MG63 (cell line): ENCODE measurements at regions not wholly inside any gene's neighbourhood (a gene's known extent, or its start where the extent isn't known, plus 50 kb on each side); places are given as distances from the start of the nearest gene placed in this dataset.

Experiments used
- DNase-seq: peaks from one replicate; pipeline ENCODE4 v3.0.0-alpha.2; 2020
- H3K27me3 ChIP-seq: fragments of 250-450 bp; sonication (Bioruptor Pico); 2 replicates; pipeline ENCODE4 v1.5.1; 2020; ENCODE audit warnings: mild to moderate bottlenecking, moderate library complexity
- H3K36me3 ChIP-seq: fragments of 250-450 bp; sonication (Bioruptor Pico); 2 replicates; pipeline ENCODE4 v1.5.1; 2020; ENCODE audit warnings: mild to moderate bottlenecking, moderate library complexity
- H3K4me3 ChIP-seq: fragments of 250-450 bp; sonication (Bioruptor Pico); 2 replicates; pipeline ENCODE4 v1.5.1; 2020; ENCODE audit warnings: mild to moderate bottlenecking, moderate library complexity
- H3K9me3 ChIP-seq: fragments of 250-450 bp; sonication (Bioruptor Pico); 2 replicates; pipeline ENCODE4 v1.5.1; 2020; ENCODE audit warnings: mild to moderate bottlenecking, moderate library complexity

DNA sequence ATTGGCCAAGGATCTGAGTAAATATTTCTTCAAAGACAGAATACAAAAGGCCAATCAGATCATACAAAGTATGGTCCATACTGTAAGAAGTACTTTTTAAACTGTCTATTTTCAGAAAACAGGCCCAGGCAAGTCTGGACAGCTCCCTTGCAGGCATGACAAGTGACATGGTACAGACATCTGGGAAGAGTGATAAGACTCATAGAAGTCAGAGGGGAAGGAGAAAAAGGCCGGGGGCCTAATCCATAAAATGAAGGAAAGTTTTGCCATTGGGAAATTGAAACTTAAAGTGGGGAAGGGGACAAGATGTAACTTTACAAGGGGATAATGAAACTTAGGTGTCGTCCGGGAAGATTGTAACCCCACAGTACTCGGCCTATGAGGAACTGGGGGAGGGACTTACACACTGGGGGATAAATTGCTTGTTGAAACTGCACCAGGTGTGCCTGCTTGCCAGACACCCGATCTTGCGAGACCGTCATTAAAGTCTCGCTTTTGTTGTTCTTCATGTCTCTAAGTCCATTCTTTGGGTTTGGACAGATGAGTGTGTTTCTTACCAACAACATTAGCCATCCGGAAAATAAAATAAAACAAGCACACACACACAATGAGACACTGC lies 684.0 kb downstream of the CDH11 start:
- Histone ChIP-seq H3K4me3 (no peak overlapping the region), H3K36me3 (no peaks in the 10 kb centered on the region), H3K27me3 (no peaks in the 10 kb centered on the region), H3K9me3 (peaks cover 2% of the 10 kb centered on the region; the same call in 1 of the 2 replicates)
- no peak for DNase-seq

DNA sequence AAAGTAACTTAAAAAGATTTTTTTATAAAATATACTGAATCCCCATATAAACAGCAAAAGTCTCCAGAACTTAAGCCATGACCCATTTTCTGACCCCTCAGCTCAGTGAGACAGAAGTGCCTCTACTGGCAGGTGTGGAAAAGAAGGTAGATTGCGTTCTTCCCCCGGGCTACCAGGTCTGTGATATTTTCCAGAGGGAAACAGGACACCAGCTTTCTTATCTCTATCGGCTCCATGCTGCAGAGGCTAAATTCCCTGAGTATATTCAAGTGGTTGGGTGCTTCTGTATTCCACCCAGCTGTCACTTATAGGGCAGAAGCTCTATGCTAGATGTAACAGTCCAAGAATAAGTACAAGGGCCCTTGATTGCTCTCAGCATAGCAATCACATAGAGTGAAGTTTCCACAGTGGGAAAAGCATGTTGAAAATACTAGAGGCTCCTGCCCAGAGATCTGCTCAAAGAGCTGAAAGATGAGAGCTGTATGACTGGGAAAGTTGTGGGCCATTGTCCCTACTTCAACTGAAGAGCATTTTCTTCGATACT lies 687.3 kb downstream of the CDH11 start:
- no peak for DNase-seq
- Histone ChIP-seq H3K36me3 (no peaks in the 10 kb centered on the region), H3K4me3 (no peak overlapping the region), H3K9me3 (peaks cover 2% of the 10 kb centered on the region; the same call in 1 of the 2 replicates), H3K27me3 (no peaks in the 10 kb centered on the region)

DNA sequence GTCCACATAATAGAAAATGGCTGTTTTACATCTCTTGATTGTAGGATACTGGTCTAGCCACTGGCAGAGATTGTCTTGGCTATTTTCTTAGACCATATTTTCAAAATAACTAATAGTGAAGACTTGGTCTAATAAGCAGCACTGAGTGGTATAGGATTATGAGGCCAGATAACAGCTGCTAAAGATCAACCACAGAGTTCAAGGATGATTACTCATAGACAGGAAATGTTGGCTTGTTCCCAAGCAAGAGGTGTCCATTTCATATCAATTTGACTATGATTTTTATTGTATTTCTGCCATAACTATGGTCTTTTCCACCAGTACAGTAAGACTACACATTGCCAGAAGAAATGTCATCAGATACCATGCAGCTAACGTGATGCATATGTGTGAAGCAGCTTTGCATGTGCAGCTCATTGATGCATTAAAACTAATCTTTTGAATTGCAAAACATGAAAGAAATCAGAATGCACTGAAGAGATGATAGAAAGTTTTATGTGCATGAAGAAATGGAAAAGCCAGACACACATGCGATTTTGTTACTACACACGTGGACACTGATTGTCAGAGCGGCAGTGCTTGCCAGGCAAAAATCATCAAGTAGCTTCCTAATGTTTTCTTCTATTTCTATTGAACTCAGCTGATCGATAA lies 693.3 kb downstream of the CDH11 start:
- DNase-seq = no peak
- H3K9me3 ChIP-seq = peaks cover 2% of the 10 kb centered on the region; the same call in 1 of the 2 replicates
- H3K4me3 ChIP-seq = no peak overlapping the region
- H3K27me3 ChIP-seq = no peaks in the 10 kb centered on the region
- no peaks in the 10 kb centered on the region for H3K36me3 ChIP-seq

- no peak for DNase-seq
- H3K27me3 ChIP-seq = no peaks in the 10 kb centered on the region
Measured at GRCh38 chr16:64426131-64426666, 695.7 kb downstream of the CDH11 start.

DNA sequence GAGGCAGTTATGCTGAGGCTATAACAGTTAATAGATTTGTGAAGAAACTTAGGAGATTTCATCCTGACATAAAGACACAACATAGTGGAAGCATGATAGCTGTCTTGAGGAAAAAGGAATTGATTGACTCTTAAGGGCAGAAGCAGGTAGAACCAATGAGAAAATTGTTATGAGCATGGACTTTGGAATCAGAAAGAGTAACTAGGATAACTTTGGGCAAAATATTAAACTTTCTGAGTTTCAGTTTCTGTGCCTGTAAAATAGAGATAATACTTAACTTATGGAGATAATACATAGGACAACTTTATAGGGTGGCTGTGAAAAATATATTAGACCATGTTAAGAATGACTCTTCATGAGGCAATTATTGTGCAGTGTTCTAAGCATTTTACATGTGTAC lies 696.5 kb downstream of the CDH11 start:
- Histone ChIP-seq H3K4me3 (no peak overlapping the region), H3K9me3 (no peaks in the 10 kb centered on the region), H3K27me3 (no peaks in the 10 kb centered on the region), H3K36me3 (no peaks in the 10 kb centered on the region)
- DNase-seq = no peak

More at GRCh38 chr16:64426131-64426666, 695.7 kb downstream of the CDH11 start:
- Histone ChIP-seq H3K4me3 (no peak overlapping the region), H3K9me3 (no peaks in the 10 kb centered on the region), H3K36me3 (no peaks in the 10 kb centered on the region)

- Histone ChIP-seq H3K27me3 (no peaks in the 10 kb centered on the region), H3K36me3 (no peaks in the 10 kb centered on the region), H3K4me3 (no peak overlapping the region), H3K9me3 (no peaks in the 10 kb centered on the region)
- DNase-seq = no peak
Measured at GRCh38 chr16:64422259-64422658, 699.6 kb downstream of the CDH11 start.

GRCh38 chr16:64421515-64421914 lies 700.3 kb downstream of the CDH11 start:
- no peak for DNase-seq
- H3K27me3 ChIP-seq = no peaks in the 10 kb centered on the region
- H3K36me3 ChIP-seq = no peaks in the 10 kb centered on the region
- H3K4me3 ChIP-seq = no peak overlapping the region
- H3K9me3 ChIP-seq = no peaks in the 10 kb centered on the region

DNA sequence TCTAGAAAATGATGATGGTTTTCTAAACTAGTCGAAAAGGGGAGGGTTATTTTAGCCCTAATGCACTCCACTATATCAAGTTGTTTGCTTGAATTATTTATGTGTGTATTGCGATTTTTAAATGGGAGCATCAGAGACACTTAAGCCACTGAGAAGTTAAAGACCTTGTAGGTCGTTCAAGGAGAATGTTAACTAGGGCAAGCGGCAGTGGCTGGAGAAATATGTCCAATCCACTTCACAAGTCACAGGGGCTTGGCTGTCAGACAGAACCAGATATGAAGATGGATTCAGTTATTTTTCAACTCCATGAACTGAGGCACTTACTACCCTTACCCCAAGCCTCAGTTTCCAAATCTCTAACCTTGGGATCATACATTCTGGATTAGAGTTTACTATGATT lies 702.0 kb downstream of the CDH11 start:
- H3K9me3 ChIP-seq = no peaks in the 10 kb centered on the region
- DNase-seq = no peak
- no peaks in the 10 kb centered on the region for H3K27me3 ChIP-seq
- no peak overlapping the region for H3K4me3 ChIP-seq
- H3K36me3 ChIP-seq = no peaks in the 10 kb centered on the region

GRCh38 chr16:64417711-64418227 lies 704.1 kb downstream of the CDH11 start:
- Histone ChIP-seq H3K36me3 (no peaks in the 10 kb centered on the region), H3K4me3 (no peak overlapping the region), H3K27me3 (no peaks in the 10 kb centered on the region), H3K9me3 (no peaks in the 10 kb centered on the region)
- no peak for DNase-seq

GRCh38 chr16:64416216-64417005 lies 705.5 kb downstream of the CDH11 start:
- no peaks in the 10 kb centered on the region for H3K9me3 ChIP-seq
- no peaks in the 10 kb centered on the region for H3K36me3 ChIP-seq
- peak overlapping the region; percentile 33 for H3K4me3 ChIP-seq
- H3K27me3 ChIP-seq = no peaks in the 10 kb centered on the region
- no peak for DNase-seq

GRCh38 chr16:64412578-64413280 lies 709.1 kb downstream of the CDH11 start:
- Histone ChIP-seq H3K36me3 (no peaks in the 10 kb centered on the region), H3K9me3 (no peaks in the 10 kb centered on the region), H3K27me3 (no peaks in the 10 kb centered on the region), H3K4me3 (no peak overlapping the region)
- peak; percentile 52 for DNase-seq

GRCh38 chr16:64410306-64410705 lies 711.6 kb downstream of the CDH11 start:
- Histone ChIP-seq H3K27me3 (no peaks in the 10 kb centered on the region), H3K4me3 (no peak overlapping the region), H3K9me3 (no peaks in the 10 kb centered on the region), H3K36me3 (no peaks in the 10 kb centered on the region)
- DNase-seq = no peak

GRCh38 chr16:64409783-64410210 lies 712.1 kb downstream of the CDH11 start:
- Histone ChIP-seq H3K9me3 (no peaks in the 10 kb centered on the region), H3K27me3 (no peaks in the 10 kb centered on the region), H3K36me3 (no peaks in the 10 kb centered on the region), H3K4me3 (no peak overlapping the region)
- DNase-seq = no peak

DNA sequence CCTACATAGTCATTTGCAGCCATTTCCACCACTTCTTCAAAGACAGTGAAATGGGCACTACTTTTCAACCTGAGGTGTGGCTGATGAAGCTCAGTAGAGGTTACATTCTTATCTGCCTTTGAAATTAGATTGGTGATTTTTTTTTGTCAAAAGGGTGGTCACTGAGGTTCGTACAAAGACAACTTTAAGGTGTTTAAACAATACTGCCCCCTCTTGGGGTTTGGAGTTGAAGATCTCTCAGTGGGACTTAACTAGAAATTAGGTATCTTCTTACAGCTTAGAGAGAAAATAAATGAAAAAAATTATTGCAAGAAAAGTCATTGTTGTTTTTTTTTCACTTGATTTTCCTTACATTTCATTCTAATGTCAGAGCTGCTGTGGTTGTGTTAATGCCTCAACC lies 713.2 kb downstream of the CDH11 start:
- Histone ChIP-seq H3K36me3 (no peaks in the 10 kb centered on the region), H3K27me3 (no peaks in the 10 kb centered on the region), H3K4me3 (no peak overlapping the region), H3K9me3 (no peaks in the 10 kb centered on the region)
- no peak for DNase-seq

GRCh38 chr16:64406770-64407181 lies 715.1 kb downstream of the CDH11 start:
- H3K4me3 ChIP-seq = no peak overlapping the region
- no peaks in the 10 kb centered on the region for H3K9me3 ChIP-seq
- DNase-seq = no peak
- no peaks in the 10 kb centered on the region for H3K36me3 ChIP-seq
- no peaks in the 10 kb centered on the region for H3K27me3 ChIP-seq

GRCh38 chr16:64403352-64403751 lies 718.5 kb downstream of the CDH11 start:
- DNase-seq = no peak
- no peak overlapping the region for H3K4me3 ChIP-seq
- no peaks in the 10 kb centered on the region for H3K27me3 ChIP-seq
- no peaks in the 10 kb centered on the region for H3K36me3 ChIP-seq
- no peaks in the 10 kb centered on the region for H3K9me3 ChIP-seq
